ACHN (cell line): ENCODE measurements at regions not wholly inside any gene's neighbourhood (a gene's known extent, or its start where the extent isn't known, plus 50 kb on each side); places are given as distances from the start of the nearest gene placed in this dataset.

Experiments used
- DNase-seq: peaks from one replicate; pipeline ENCODE4 v3.0.0-alpha.2; 2015
- in situ Hi-C: cut with HindIII; loops from 2 replicates; pipeline ENCODE4 v1.10.0; 2017; ENCODE audit warnings: low sequenced_read_pairs, low pct_ligation_motif_present, low pct_unique_long_range_greater_than_20kb

DNA sequence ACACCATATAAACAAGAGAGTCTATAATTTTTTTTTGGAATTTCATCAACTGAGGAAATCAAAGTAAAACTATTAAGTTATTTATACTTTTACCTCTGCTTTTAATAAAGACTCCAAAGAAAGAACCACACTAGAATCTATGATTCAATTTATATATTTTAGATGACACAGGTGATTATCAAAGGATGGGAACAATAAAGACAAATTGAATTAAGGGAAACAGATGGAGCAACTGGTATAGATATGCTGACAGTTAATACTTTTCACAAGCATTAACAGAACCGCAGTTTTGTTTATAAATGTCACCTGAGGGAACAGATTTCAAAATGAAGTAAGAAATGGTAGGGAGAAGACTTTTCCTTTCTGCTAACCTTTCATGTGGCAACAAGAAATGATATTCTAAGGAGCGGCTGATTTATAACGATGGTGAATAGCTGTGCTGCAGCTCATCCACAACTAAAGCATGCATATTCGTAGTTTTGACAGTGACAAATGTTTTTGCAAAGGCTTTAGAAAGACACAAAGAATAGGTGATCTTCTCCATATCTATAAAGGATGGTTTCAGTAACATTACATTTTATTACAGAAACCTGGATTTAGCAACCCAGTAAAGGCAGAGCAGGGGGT lies 1502.9 kb upstream of the RAG2 start:
- in situ Hi-C loops, result no loop called here
- DNase-seq, result no peak

DNA sequence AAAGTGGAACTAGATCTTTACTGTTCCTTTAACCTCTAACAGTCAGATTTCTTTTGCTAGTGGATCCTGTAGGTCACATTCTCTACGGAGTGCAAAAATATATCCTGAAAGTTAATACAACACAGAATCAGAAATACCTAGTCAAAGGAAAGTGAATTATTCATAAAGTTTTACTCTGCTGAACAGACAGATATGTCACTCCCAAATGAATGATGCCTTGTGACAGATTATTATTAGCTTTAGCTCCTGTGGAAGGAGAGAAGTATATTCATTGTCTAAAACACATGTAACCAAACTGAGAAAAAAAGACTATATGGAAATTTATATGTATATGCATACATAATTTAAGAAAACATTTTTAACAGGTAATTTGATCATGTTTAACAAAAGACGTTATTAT lies 1497.2 kb upstream of the RAG2 start:
- DNase-seq, result no peak
- in situ Hi-C loops, result no loop called here

DNA sequence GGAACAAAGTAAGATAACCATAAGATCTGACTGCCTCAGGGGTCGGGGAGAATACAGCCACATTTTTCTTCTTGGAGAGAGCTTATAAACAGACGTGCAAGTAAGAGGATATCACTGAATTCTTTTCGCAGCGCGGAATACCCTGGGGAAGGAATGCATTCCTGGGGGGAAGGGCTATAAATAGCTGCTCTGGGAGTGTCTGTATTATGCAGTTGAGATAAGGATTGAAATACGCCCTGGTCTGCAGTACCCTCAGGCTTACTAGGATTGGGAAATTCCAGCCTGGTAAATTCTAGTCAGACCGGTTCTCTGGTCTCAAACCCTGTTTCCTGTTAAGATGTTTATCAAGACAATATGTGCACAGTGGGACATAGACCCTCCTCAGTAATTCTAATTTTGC lies 1491.7 kb upstream of the RAG2 start:
- no peak for DNase-seq

DNA sequence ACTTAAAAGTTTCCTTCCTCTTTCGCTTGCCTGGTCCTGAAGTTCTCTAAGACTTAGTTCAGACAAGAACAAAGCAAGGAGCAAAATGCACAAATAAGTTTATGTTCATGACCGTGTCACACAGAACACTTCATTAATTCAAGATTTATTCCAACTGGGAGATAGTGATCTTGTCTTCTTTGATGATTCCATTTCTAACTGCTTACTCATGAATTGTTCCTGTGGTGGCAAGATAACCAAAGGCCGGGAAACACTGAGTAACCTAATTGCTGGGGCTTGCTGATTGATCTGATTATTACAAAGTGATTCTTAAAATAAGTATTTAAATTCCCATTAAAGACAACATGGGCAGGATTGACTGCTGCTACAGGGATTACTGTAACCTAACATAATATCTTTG lies 1462.9 kb upstream of the RAG2 start:
- in situ Hi-C loops, result no loop called here
- DNase-seq, result no peak

More for the DNA sequence above, 1491.7 kb upstream of the RAG2 start:
- in situ Hi-C loops, result no loop called here

DNA sequence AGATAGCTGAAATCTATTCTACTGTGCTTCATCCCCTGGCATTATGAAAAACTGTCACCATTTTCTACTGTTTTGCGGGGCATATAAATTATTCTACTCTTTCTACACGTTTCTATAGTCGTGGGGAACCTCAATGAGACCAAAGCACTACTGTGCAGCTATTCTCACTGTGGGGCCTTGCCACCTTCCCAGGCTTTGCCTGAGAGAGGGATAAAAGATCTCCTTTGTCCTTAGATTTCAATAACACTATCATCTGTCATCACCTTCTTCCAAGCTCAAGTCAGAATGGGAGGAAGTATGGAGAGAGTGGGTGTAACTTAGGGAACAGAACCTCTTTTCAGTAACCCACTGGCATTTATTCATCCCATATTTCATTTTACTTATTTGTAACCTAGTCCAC lies 1462.1 kb upstream of the RAG2 start:
- in situ Hi-C loops, result no loop called here
- no peak for DNase-seq

DNA sequence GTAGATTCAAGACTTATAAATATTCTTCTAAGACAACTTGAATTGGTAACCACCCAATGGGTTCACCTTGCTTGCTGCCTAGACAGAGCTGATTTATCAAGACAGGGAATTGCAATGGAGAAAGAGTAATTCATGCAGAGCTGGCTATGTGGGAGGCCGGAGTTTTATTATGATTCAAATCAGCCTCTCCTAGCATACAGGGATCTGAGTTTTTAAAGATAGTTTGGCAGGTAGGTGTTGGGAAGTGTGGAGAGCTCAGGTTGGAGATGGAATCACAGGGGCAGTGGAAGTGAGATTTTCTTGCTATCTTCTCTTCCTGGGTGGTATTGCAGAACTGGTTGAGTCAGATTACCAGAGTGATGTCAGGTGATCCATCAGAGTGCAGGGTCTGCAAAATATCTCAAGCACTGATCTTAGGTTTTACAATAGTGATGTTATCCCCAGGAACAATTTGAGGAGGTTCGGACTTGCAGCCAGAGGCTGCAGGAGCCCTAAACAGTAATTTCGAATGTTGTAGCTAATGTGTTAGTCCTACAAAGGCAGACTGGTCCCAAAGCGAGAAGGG lies 1448.6 kb upstream of the RAG2 start:
- in situ Hi-C loops, result no loop called here
- DNase-seq, result no peak

DNA sequence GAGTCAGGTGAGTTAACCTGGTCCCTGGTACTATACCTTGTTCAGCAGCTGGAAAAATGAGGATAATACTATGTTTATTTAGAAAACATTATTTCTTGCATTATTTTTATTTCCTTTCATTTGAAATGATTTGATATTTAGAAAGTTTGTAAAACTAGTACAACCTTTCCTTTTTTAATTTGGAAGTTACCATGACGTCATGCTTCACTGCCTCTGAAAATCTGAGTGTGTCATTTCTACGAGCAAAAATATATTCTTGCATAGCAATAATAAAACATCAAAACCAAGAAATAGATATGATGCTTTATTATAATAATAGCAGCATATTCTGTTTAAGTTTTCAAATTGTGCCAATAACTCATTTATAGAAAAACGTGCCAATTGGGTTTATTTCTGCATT lies 1445.0 kb upstream of the RAG2 start:
- in situ Hi-C loops, result no loop called here
- no peak for DNase-seq

DNA sequence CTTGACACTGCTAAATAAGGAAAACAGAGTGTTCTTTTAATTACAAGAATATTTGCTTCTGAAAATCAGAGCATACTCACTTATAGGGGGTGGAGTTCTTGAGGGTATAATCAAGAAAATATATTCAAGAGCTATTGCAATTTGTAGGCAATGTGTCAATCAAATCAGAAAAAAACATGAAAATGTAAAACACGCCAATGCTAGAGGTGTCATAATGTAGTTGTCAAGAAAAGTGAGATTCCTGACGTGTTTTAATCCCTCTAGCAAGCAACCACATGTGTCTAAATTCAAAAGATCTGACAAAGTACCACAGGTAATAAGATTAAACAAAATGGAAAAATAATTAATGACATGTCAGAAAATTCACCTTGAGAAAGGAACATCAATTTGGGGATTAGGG lies 1440.7 kb upstream of the RAG2 start:
- in situ Hi-C loops, result no loop called here
- no peak for DNase-seq

DNA sequence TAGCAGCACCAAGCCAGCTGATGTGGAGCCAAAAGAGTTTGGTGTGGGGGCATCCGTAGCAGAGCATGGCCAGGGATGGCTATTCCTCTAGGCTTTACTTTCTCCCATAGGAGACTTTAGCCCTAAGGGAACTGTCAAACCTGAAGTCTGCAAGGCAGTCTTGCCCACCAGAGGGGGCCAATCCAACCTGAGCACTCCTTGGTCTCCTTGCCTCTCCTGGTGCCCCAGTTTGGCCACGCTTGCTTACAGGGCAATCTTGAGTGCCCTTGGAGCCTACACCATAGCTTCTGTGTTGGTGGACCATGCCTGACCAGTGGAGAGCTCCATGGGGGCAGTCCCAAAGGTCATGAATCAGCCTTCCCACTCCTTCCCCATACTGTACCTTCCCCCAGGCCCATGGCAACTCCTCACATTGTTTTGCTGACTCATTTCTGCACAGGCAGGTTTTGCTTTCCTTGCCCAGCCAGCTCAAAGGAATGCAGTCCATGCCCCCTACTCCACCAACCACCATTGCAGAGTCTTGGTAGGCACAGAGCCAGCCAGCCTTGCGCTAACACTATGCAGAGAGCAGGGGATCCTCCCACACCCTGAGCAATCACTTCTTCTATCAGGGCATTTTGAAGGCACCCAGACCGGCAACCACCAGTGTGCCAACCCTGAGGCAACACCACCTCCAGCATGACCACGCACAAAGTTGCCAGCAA lies 1421.2 kb upstream of the RAG2 start:
- in situ Hi-C loops, result no loop called here
- no peak for DNase-seq

DNA sequence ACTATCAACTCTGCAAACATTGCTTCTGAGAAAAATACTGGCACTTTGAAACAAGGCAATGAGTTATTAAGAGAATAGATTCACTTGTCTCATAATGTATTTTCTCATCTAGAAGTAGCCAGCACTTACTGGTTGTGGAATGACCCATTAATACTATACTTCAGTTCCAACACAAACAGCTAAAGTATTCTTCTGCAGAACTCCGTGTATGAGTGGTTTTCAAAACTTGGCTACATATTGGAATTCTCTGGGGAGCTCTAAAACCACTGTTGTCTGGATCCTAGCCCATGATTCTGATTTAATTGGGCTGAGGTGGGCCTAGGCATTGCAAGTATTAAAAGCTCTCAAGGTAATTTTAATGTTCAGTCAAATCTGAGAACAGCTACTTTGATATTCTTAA lies 1416.4 kb upstream of the RAG2 start:
- DNase-seq, result no peak
- in situ Hi-C loops, result no loop called here

DNA sequence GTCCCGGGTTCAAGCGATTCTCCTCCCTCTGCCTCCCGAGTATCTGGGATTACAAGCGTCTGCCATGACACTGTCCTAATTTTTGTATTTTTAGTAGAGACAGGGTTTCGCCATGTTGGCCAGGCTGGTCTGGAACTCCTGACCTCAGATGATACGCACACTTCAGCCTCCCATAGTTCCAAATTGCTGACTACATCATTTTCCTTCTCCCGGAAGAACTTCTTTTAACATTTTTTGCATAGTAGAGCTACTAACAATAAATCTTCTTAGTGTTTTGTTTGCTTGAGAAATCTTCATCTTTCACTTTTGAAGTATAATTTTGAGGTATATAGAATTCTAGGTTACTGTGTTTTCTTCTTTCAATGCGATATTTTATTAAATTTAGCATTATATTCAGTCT lies 1415.1 kb upstream of the RAG2 start:
- in situ Hi-C loops, result no loop called here
- no peak for DNase-seq

DNA sequence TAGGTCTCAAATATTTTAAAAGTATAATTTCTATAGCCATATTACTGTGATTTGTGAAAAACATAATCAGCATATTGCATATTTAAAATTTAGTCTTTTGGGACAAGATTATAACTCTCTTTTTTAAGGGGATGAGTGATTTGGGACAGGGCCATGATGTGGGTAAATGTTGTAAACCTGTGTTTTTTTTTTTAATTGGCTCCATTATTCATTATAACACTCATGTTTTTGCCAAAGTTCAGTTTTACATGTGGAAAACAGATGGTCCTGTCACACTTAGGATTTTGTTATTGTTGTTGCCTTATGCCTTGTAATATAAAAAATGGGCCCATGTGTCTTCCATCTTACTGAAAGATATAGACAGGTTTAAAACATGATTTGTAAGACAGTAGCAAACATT lies 1413.5 kb upstream of the RAG2 start:
- in situ Hi-C loops, result no loop called here

DNA sequence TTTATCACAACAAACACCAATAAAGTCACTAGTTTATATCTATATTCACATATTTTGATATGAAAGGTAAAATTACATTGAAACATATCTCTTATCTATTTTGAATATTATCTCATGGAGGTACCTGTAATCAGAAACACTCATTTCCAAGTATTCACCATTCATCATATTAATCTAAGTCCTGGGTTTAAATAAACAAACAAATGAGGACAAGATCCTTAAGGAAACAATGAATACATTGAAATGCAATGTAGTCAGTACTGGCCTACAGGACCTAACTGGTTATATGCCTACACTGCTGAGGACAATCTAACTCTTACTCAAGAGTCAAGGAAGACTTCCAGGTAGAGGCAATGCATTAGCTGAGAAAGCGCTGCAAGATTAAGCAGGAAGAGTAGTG lies 1411.9 kb upstream of the RAG2 start:
- in situ Hi-C loops, result no loop called here
- DNase-seq, result no peak

More for the DNA sequence above, 1413.5 kb upstream of the RAG2 start:
- no peak for DNase-seq

DNA sequence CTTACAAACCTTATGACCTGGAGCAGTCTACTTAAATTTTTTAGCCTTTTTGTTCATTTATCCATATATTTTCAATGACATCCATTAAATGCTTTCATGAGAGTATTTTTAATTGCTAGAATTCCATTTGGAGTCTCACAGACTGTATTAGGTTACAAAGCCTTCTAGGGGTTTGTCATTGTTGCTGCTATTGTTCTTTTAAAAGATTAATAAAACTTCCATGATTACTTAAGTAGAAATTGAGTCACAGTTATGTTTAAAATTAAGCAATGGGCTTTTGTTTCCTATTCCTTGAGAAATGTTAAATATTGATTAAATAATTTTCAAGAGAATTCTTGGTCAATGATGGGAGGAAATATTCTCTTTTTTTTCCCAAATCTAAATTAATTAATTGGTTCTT lies 1408.4 kb upstream of the RAG2 start:
- no peak for DNase-seq
- in situ Hi-C loops, result no loop called here

DNA sequence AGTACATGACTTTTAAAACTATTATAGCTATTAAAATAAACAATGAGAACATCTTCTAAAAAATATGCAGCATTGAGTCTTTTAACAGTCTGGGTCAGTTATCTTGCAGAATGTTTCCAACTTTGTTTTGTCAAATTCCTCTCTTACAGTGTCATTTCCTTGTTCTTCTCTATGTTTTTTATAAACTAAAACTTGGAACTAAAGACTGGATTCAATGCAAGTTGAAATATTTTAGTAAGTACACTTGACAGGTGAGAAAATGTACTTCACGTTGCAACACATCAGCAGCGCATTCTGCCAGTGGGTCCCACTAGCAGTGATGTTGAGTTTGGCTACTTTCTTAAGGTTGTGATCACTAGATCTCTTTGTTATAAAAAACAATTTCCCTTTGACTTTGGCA lies 1407.6 kb upstream of the RAG2 start:
- in situ Hi-C loops, result no loop called here
- no peak for DNase-seq

DNA sequence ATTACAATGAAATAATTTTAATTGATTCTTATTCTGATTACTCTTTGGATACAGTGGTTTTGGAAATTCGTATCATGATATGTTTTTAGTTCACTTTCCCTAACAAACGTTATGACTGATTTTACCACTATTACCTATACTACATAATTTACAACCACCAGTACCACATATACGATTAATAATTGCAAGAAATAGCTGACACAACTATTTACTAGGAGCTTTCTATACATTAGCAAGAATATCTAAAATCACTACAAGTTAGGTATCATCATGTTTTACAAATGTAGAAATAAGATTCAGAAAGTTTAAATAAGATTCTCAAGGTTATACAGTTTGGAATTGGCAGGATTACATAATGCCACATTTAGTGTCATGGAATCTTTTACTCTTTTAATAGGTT lies 1401.1 kb upstream of the RAG2 start:
- DNase-seq, result no peak
- in situ Hi-C loops, result no loop called here

DNA sequence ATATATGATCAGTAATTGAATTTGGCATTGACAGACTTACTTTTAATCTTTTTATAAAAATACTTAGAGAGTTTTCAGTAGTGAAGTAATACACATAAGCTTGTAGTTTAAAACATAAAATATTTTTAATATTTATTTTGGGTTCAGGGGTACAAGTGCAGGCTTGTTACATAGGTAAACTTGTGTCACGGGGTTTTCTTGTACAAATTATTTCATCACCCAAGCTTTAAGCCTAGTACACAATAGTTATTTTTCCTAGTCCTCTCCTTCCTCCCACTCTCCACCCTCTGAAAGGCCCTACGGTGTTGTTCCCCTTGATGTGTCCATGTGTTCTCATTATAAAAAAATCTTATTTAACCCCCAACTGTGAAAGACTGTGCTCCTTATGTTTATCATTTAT lies 1397.8 kb upstream of the RAG2 start:
- in situ Hi-C loops, result no loop called here
- DNase-seq, result no peak

DNA sequence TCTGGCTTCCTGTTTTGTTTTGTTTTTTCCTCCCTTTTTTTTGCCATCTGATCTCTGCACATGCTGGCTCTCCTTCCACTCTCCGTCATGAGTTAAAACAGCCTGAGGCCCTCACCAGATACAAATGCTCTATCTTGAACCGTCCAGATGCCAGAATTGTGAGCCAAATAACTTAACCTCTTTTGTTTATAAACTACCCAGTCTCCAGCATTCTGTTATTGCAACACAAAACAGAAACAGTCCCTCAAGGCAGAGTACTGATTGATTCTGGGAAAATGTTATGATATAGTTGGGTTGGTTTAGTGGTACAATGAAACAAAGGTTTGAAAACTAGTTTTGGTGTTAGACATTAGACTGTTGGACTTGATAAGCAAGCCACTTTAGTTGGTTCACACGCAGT lies 1390.0 kb upstream of the RAG2 start:
- in situ Hi-C loops, result no loop called here

DNA sequence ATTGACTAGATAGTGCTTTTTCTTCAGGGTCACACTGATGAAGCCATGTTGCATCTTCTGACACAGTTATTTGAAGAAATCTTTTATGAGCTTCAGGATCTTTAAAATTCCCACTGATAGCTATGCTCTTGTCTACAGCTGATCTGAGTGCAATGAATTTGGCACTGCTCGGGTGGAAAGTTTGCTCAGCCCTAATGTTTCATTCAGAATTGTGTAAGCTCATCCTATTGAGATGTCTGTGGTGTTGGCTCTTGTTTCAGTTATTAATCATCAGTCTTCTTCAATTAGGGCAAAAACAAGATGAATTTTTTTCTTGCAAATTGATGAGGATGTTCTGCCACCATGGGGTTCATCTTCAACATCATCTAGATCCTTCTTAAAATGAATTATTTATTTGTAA lies 1387.0 kb upstream of the RAG2 start:
- in situ Hi-C loops, result no loop called here

More for the DNA sequence above, 1390.0 kb upstream of the RAG2 start:
- no peak for DNase-seq

DNA sequence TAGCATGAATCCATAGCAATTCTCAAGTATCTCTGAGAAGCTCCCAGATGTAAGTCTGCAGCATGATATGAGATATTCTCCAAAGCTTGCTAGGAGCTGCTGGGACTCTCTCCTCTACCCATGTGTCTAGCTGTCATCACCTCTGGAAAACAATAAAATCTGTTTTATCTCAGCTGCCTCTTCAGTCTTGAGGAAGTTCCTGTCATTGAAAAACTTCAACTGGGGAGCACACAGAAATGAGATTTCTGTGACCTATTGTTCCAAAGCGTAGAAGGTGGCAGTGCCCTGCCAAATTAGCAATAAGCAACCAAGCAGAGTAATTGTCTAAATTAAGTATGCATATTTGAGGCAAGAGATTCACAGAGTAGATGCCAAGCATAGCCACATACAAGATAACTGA lies 1380.6 kb upstream of the RAG2 start:
- in situ Hi-C loops, result no loop called here
- DNase-seq, result no peak

More for the DNA sequence above, 1387.0 kb upstream of the RAG2 start:
- no peak for DNase-seq
